HL-60 (cell line): ENCODE measurements at regions not wholly inside any gene's neighbourhood (a gene's known extent, or its start where the extent isn't known, plus 50 kb on each side); places are given as distances from the start of the nearest gene placed in this dataset.

Experiments
- POLR2AphosphoS5 ChIP-seq: IDR thresholded peaks from 2 replicates; pipeline ENCODE4 v1.6.1; 2012; ENCODE audit warnings: low read depth
- SPI1 ChIP-seq: IDR thresholded peaks from 2 replicates; pipeline ENCODE4 v1.6.1; 2012; ENCODE audit warnings: low read depth, mild to moderate bottlenecking, borderline replicate concordance
- TF ChIP-seq, protein P1 (sequence below): IDR thresholded peaks from one replicate; pipeline ENCODE4 v1.5.1; 2011; ENCODE audit warnings: low read length, control low read depth, inconsistent platforms; ENCODE audit not compliant: insufficient read depth

DNA sequence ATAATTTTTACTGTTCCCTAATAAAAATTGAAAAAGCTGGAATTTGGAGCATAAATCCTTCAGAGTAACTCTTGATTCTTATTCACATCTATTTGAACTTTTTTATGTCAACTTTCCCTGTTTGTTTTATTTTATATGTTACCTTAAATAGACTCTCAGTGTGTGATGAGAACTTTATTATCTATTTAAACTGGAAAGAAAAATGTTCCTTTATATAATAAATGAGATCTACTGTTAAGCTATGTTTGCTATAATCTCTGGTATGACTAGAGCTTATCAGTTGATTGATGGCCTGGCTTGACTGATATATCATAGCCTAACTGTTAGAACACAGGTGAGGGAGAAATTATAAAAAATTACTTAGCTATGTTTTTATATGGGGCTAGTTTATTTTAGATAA is 330.6 kb upstream of the EPHA6 start:
- TF ChIP-seq, protein P1, sequence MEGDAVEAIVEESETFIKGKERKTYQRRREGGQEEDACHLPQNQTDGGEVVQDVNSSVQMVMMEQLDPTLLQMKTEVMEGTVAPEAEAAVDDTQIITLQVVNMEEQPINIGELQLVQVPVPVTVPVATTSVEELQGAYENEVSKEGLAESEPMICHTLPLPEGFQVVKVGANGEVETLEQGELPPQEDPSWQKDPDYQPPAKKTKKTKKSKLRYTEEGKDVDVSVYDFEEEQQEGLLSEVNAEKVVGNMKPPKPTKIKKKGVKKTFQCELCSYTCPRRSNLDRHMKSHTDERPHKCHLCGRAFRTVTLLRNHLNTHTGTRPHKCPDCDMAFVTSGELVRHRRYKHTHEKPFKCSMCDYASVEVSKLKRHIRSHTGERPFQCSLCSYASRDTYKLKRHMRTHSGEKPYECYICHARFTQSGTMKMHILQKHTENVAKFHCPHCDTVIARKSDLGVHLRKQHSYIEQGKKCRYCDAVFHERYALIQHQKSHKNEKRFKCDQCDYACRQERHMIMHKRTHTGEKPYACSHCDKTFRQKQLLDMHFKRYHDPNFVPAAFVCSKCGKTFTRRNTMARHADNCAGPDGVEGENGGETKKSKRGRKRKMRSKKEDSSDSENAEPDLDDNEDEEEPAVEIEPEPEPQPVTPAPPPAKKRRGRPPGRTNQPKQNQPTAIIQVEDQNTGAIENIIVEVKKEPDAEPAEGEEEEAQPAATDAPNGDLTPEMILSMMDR, result no peak
- TF ChIP-seq SPI1 (no peak), POLR2AphosphoS5 (no peak)
